Fibroblast of villous mesenchyme (primary cell): ENCODE measurements at regions not wholly inside any gene's neighbourhood (a gene's known extent, or its start where the extent isn't known, plus 50 kb on each side); places are given as distances from the start of the nearest gene placed in this dataset.

ENCODE experiments used
- DNase-seq: peaks from one replicate; pipeline ENCODE4 v3.0.0-alpha.2; 2010; ENCODE audit warnings: low read depth
- H3K4me3 ChIP-seq: 2 replicates; pipeline ENCODE4 v1.5.1; 2011; ENCODE audit warnings: low read depth, mild to moderate bottlenecking, low read length
- CTCF ChIP-seq: IDR thresholded peaks from 2 replicates; pipeline ENCODE4 v1.5.1; 2012; ENCODE audit warnings: low read depth, mild to moderate bottlenecking, low read length; ENCODE audit not compliant: insufficient read depth

DNA sequence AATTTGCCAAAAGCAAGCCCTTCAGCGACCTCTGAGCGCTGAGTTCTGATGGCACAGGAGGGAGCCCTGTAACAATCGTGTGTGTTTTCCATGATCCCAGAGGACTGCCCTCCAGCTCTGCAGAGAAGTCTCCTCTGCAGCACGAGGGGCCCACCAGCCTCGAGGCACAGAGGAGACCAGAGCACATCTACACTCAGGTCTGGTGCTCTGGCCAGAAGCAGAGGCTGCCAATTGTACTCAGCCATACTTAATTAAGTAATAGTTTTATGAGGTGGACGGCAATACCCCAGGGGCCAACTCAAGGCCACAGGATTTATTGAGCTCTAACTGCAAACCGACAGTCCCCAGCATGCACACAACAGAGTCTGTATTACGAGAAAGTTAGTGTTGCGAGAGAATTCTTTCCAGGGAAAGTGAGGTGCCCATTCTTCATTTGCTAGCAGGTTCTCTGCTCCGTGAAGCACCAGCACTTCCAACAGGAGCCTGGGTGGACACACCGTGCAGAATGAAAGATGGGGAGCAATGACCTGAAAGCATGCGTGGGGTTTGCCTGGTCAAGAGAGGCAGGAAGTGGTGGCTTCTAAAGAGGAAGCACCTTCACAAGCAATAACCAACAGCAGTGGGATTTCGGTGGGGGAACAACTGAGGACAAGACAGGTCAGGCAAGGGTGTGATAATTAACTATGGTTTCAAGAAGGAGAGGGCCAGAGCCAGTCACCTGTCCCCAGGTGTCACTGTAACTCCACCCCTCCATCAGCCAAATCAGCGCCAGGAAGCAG lies 92.8 kb upstream of the FOXC1 start:
- DNase-seq, result no peak

DNA sequence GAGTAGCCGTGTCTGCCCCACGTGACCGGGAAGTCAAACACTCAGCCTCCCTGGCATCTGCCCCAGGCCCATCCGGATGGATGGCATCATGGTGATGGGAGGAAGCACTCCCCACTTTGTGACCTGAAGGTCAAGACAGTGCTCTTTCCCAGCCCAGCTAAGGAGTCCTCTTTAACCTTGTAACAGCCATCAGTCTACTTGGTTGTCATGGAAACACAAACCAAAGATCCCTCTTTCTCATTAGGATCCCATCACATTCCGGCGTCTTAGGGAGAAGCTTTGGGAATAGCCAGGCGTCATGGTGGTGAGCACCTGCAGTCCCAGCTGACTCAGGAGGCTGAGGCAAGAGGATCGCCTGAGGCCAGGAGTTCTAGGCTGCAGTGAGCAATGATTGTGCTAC lies 90.9 kb upstream of the FOXC1 start:
- no peak overlapping the region for H3K4me3 ChIP-seq
- TF ChIP-seq CTCF, result no peak
- no peak for DNase-seq

More for the DNA sequence above, 92.8 kb upstream of the FOXC1 start:
- no peak overlapping the region for H3K4me3 ChIP-seq
- TF ChIP-seq CTCF, result no peak

GRCh38 chr6:1519597-1519996 lies 90.1 kb upstream of the FOXC1 start:
- no peak for TF ChIP-seq CTCF
- no peak for DNase-seq
- H3K4me3 ChIP-seq, result no peak overlapping the region

GRCh38 chr6:1522779-1523178 lies 86.9 kb upstream of the FOXC1 start:
- TF ChIP-seq CTCF, result no peak
- no peak for DNase-seq
- no peak overlapping the region for H3K4me3 ChIP-seq

GRCh38 chr6:1524040-1524480 lies 85.7 kb upstream of the FOXC1 start:
- peak; percentile 53 for TF ChIP-seq CTCF
- DNase-seq, result peak; percentile 27
- no peak overlapping the region for H3K4me3 ChIP-seq

DNA sequence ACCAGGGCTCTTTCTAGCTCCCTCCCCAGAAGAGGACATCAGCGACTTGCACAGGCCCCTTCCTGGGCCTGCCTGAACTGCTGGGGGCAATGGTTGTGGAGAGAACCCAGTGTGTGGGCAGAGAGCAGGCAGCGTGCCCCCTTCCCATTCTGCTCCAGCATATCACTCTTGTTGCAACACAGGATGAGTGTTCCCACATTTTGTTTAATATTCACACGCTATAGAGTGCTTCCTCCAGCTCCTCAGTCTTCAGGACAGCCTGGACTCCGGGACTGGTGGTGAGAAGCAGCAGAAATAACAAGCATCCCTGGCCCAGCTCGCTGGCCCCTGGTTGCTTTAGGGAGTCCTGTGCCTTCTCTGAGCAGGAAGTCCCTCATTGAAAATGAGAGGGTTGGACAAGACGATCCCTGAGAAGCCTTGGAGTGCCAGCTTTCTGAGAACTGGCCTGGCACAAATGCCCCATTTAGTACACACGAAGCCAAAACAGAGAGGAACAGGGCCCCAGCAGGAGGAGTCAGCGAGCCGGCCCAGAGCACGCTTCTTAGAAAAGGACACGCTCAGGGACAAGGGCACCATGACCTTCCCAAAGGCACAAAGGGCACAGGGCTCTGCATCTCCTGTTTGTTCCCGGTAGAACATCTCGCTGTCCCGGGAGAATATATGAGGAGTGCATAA lies 84.2 kb upstream of the FOXC1 start:
- H3K4me3 ChIP-seq, result no peak overlapping the region
- DNase-seq, result no peak
- TF ChIP-seq CTCF, result no peak
